Gastroesophageal sphincter (tissue), 3 donors: ENCODE measurements at regions not wholly inside any gene's neighbourhood (a gene's known extent, or its start where the extent isn't known, plus 50 kb on each side); places are given as distances from the start of the nearest gene placed in this dataset.

ENCODE experiments used
- CTCF ChIP-seq, 4 experiments: fragments of 200-600 bp in 2 of 4; fragments of 450-650 bp in 2 of 4; sonication (generic) in 1 of 4; IDR thresholded peaks; one replicate each; pipeline ENCODE4 v1.5.1; 2017 to 2019; ENCODE audit warnings: antibody characterized with exemption in 4 of 4, mild to moderate bottlenecking in 2 of 4, moderate library complexity in 2 of 4
- EP300 ChIP-seq: sonication (generic); formaldehyde crosslinking; IDR thresholded peaks from one replicate; pipeline ENCODE4 v1.6.1; 2017; ENCODE audit warnings: antibody characterized with exemption, mild to moderate bottlenecking
- POLR2A ChIP-seq, 2 donors: fragments of 450-650 bp; IDR thresholded peaks; one replicate each; pipeline ENCODE4 v1.6.1; 2017; ENCODE audit warnings: antibody characterized with exemption in 2 of 2, mild to moderate bottlenecking in 2 of 2, moderate library complexity in 1 of 2

- TF ChIP-seq CTCF (IDR thresholded peaks at IDR 0.05) (no peak), EP300 (no peak), POLR2A (IDR thresholded peaks at IDR 0.05) (no peak)
Measured at GRCh38 chr12:131527092-131527491, 183.8 kb upstream of the SFSWAP start.
